HEK293 (cell line): ENCODE measurements at regions not wholly inside any gene's neighbourhood (a gene's known extent, or its start where the extent isn't known, plus 50 kb on each side); places are given as distances from the start of the nearest gene placed in this dataset.

Experiments used
- YY1 ChIP-seq: fragments of 450-650 bp; formaldehyde crosslinking; IDR thresholded peaks from 2 replicates; pipeline ENCODE4 v1.5.1; 2018; ENCODE audit warnings: missing biosample characterization, missing genetic modification characterization
- ZFP37 ChIP-seq: fragments of 450-650 bp; formaldehyde crosslinking; IDR thresholded peaks from 2 replicates; pipeline ENCODE4 v1.5.1; 2016; ENCODE audit warnings: missing biosample characterization, missing genetic modification characterization
- ZSCAN18 ChIP-seq: fragments of 450-650 bp; formaldehyde crosslinking; IDR thresholded peaks from 2 replicates; pipeline ENCODE4 v1.5.1; 2016; ENCODE audit warnings: missing biosample characterization, missing genetic modification characterization

- TF ChIP-seq ZSCAN18: no peak
- TF ChIP-seq YY1 (tag by site-specific recombination): no peak
- no peak for TF ChIP-seq ZFP37 (tag by site-specific recombination)
These were observed 346.0 kb upstream of the MKI67 start for GRCh38 chr10:128472196-128472595.
